ENCODE measurements at regions not wholly inside any gene's neighbourhood (a gene's known extent, or its start where the extent isn't known, plus 50 kb on each side); places are given as distances from the start of the nearest gene placed in this dataset.

DNA sequence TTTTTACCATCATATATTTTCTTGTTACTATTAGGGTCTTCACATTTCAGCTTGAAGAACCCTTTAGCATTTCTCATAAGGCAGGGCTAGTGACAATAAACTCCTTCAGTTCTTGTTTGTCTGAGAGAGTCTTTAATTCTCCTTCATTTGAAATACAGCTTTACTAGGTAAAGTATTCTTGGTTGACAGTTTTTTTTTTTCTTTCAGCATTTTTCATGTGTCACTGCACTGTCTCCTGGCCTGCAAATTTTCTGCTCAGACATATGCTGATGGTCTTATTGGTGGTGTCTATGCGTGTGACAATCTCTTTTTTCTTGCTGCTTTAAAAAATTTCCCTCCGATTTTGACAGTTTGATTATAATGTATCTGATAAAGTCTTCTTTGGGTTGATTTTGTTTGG, 399.9 kb downstream of the SH3GL2 start:
- no peak for DNase-seq

DNA sequence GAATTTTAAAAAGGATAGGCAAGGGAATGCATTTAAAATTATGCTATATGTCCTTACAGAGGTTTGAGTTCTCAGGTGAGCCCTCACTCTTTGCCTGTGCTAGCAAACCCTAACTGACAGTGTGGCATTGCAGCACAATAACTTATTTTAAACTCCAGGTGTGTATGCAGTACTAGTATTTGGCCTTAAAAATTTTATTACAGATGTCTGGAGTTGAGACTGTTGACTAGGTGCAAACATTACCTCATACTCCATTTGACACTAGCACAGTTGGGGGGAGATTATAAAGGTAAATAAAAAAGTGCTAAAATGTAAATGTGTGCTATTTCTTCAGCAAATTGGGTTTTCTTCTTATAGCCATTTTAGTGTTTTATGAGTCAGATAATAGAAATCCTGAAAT, 407.7 kb downstream of the SH3GL2 start:
- no peak for DNase-seq

DNA sequence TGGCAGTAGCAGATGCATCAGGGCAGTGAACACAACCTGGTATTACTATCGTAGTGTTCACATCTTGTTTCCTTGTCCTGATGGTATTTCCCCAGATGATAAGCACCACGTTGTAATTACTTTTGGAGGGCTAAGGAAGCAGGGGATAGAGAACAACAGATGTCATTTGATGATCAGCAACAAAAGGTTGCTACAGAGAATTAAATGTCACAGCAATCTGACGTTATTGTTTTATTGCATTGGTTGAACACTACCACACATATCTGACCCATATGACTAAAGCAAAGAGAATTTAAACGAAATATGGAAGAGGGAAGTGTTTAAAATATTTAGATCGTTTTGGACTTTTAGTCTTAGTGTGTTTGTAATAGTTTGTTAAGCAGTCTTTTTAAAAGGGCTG, 408.3 kb downstream of the SH3GL2 start:
- DNase-seq = no peak

DNA sequence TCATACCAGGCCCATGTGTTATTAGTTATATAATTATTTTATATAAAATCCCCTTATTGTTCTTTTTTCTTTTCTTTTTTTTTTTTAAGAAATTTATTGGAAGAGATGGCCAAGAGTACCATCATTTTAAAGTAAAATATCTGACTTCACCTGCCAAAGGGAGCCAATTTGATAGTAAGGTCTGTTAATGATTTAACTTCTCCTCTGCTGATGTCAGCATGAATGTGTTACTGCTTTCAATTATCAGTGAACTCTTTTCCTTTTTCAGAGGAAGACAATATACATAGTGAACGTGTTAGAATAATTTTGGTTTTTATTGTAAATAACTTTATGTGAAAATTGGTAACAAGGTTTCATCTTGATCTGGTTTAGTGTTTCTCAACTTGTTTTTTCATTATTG, 409.6 kb downstream of the SH3GL2 start:
- no peak for DNase-seq

DNA sequence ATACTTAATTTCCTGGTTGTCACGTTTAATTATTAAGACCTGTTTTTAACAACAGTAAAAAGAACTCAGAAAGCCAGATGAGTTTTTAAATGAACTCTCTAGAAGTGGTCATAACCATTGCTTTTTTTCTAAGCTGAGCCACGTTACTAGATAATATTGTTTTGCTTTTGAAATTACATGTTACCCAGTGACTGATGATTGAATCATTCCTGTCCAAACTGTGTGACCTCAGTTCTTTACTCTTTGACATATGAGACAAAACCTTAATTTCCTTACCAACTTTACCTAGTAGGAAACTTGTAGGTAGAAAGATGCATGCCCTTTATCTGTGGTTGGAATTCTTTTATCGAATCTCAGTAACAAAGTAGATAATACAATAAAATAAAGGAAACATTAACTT, 411.7 kb downstream of the SH3GL2 start:
- no peak for DNase-seq

DNA sequence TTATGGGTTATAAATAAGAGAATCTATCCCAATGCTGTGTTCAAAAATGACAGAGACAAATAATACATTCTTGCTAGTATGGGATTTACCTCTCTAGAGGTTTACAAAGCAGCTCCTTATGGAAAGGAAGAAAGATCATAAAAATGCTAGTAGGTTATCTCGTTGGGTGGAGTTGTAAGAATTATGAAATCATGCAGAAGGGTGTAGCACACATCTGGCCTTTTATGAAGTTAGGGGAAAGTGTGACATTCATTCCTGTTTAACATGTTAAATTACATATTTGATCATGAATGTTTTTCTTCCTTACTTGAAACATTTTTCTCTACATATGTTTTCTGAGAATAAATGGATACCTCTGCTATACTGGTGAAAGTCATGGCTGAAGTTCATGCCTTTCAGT, 414.2 kb downstream of the SH3GL2 start:
- DNase-seq = no peak

DNA sequence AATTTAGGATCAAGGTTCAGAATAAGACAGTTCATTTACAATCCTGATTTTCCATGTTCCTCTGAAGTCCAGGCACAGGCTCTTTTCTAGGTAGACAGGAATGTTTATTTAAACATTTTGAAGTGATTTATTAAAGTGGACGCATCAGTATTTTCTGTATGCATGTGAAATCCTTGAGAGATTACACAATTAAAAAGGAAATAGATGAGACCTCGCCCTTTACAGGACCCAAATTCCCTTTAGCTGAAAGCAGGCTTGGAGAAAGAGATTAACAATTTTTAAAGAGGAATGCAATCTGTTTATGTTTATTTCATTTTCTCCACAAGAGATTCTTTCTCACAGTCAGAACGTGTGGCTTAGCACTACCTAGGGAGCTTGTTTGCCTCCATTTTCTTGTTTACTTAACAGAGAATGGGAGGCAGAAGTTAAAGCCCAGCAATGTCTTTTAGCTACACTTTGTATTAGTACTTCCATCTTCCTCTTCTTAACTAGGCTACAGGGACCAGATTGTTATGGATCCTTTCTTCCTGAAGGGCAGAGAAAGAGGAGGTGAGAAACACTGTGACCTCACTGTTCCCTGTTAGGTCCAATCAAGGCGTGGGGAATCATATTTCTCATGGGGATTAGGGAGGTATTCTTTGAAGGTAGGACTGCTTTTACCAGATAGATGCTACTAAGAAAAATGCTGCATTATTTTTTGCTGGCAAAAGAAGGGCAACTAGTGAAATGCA, 416.0 kb downstream of the SH3GL2 start:
- DNase-seq = no peak

DNA sequence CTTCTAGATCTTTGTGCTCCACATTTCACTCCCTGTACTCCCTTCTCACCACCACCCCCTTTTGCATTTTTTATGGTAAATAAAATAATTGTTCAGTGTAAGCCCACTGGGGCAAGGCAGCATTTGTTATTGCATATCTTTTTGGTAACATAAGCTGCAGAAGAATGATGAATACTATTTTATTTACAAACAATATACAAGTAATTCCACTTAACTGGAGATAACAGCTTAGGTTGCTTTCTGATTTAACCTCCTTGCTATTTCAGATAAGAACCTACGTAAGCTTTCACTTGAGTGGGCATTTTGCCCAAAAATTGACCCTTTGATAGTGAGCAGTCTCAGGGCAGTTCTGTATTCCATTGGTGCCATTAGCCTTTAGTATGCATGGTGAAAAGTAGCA, 417.9 kb downstream of the SH3GL2 start:
- DNase-seq = no peak

DNA sequence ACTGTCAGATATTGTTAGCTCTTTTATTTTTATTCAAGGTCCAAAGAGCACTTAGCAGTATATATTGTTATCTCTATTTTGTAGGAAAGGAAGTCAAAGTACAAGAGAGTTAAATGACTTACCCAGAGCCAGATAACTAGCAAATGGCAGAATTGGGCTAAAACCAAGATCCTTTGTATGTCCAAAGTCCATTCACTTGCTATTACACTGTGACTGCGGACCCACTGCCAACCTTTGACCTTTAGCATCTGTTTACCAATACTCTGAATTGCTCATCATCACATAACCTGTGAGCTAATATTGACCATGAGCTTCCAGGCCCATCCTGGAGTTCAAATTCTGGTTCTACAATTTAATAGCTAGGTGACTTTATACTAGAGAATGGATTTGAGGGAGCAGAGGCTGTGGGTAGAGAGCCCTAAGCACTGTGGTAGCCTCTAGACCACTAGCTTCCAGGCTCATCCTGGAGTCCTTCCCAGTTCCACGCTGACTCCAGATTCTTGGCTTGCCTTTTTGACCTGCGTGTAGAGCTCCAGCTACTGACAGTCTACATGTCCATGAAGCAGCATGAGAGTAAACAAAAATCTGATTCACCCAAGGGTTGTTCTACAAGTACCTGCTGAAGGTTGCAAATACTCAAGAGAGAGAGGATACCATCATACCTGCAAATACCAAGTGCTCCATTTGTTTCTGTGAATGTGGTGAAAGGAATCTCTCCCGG, 424.0 kb downstream of the SH3GL2 start:
- DNase-seq = no peak

DNA sequence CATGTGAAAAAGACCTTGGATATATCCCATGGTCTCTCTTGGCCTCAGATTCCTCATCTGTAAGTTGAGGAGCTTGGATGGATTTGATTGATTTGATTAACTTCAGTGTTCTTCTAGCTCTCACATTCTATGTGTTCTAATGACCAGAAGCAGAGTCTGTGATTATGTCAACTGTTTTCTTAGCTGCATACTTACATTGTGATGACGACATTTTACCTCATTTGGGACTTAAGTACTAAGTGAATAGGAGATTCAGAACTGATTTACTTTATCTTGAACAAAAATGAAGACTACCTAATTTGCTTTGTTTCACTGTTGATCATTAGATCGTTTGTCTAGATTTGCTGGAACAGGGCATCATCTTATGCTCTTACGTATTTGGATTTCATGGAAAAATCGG, 427.7 kb downstream of the SH3GL2 start:
- DNase-seq = no peak

DNA sequence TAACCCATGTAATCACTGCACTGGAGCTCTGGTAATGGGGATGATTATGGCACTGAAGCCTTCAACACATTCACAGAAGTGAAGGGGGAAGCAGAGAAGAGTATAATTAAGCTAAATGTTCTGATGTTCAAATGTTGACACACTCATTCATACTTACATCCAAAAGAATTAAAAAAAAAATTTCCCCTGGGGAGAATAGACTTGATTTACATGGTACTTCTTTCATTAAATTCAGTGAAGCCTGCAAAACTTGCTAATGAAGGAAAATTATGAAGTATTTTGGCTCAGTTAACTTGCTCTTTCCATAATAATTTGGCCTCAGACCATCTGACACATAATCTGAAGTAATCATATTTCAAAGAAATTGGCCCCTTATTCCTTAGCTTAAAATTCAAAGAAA, 428.8 kb downstream of the SH3GL2 start:
- DNase-seq = no peak

DNA sequence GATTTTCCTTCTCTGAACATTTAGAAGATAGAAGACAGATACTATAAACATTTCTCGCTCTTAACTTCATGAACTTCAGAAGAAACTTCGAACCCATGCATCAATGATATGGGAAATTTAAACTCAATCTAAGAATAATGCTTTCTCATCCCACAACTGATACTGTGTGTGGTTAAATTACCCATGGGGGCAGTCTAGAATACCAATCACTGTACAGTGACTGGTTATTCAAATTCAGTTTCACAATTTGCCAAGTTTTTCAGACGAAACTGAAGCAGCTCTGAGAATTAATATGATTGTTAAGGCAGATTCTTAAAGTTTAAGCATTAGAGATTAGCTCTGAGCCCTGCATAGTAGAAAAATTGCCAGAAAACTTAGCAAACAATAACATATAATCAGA, 431.0 kb downstream of the SH3GL2 start:
- DNase-seq = no peak

DNA sequence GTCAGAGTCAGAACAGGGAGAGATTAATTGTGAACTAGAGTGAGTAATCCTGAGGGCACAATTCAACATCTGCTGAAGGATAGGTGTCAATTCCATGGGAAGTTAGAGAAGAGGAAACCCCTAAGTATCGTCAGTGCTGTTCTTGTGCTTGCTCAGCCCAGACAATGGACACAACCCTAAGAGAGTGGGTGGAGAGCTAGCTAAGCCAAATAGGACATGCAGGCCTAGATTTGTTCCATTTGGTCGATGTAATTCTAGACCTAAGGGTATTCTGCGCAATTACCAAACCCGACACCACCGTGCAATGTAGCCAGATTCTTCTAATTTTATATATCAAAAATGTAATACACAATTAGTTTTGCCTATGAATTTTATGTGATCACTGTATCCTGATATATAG, 431.6 kb downstream of the SH3GL2 start:
- no peak for DNase-seq

DNA sequence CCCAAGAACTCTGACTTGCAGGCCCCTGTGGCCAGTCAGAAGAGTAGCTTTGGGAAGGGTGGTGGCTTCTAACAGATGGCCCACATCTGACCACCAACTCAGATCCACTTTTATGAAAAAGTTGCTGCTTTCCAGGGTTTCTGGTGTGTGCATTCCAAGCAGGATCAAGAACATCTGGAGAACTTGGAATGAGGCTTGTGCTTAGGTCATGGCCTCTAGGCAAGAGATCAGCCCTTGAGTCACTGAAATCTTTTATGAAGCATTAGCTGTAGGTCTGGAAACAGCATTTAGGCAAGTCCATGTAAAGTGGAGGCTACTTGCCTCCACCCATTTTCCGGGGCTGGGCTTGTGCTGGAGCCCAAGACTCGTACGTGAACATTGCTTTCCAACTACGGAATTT, 433.3 kb downstream of the SH3GL2 start:
- no peak for DNase-seq

DNA sequence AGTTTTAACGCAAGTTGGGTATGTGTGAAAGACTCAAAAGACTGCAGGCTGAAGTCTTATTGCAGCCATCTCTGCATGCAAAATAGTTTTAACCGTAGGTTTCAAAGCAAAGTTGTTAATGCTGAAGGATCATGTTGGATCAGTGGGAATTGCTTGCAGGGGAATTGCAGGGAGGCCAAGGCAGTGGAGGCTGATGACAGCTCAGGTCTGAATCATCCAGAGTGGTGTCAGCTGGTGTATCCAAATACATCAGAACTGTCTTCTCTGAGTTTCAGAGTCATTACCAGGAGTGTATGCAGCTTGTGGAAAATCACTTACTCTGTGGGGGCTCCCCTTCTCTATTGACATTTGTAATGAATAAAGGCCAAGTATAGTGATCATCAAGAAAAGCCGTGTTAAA, 435.7 kb downstream of the SH3GL2 start:
- no peak for DNase-seq

DNA sequence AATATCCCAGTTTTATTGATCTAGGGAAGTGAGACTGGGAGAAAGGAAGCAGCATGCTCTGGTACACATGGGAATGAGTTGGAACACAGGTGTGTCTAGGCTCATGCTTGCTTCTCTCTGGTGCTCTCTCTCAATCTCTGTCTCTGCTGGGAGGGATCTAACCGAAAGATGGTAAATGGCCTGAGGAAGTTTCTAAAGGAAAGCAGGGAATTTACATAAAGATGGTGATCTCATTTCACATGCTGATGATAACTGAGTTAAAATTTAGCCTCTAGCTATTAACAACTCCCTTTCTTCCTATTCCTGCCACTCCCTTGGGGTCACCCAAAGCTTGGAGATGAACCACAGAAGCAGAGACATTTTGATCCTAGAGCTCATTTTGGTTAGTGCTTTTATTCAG, 436.2 kb downstream of the SH3GL2 start:
- no peak for DNase-seq

DNA sequence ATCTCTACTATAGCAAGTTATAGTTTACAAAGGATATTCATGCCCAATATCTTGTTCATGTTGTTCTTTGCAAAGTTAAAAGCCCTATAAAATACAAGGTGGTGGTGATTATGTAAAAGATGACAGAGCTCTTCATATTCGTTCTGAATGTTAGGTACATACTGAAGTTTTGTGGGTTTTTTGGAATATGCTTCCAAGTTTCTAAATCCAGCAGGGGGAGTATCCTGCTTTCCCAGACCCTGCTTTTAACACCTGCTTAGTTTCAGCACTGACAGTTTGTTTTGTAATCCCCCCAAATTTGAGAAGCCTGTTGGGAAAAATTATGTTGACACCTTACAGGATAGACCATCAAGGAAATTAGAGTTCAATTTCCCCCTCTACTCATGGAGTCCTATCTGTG, 438.3 kb downstream of the SH3GL2 start:
- no peak for DNase-seq

DNA sequence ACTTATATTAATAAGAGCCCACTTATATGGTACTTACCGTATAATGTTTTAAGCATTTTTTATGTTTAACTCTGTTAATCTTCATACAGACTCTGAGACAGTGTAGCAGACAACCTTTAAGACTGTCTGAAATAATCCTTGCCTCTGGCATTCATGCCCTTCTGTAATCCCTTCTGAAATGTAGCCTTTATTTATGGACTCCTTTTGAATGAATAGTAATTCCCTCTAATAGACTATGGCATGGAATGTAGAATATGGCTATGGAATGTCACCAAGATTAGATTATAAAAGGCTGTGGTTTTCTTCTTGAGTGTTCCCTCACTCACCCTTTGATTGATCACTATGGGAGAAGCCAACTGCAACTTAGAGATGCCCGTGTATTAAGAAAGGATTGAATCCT, 439.4 kb downstream of the SH3GL2 start:
- no peak for DNase-seq

DNA sequence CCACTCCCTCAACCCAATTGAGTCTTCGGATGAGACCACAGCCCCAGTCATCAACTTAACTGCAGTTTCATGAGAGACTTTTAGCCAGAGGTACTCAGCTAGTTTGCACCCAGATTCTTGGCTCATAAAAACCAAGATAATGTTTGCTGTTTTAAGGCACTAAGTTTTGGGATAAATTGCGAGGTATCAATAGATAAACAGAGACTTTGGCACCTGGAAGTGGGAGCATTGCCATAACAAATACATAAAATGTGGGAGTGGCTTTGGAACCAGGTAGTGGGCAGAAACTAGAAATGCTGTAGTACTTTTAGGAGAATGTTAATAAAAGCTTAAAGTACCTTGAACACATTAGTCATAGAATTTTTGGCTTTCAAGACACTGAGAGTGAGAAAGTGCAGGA, 439.8 kb downstream of the SH3GL2 start:
- no peak for DNase-seq

DNA sequence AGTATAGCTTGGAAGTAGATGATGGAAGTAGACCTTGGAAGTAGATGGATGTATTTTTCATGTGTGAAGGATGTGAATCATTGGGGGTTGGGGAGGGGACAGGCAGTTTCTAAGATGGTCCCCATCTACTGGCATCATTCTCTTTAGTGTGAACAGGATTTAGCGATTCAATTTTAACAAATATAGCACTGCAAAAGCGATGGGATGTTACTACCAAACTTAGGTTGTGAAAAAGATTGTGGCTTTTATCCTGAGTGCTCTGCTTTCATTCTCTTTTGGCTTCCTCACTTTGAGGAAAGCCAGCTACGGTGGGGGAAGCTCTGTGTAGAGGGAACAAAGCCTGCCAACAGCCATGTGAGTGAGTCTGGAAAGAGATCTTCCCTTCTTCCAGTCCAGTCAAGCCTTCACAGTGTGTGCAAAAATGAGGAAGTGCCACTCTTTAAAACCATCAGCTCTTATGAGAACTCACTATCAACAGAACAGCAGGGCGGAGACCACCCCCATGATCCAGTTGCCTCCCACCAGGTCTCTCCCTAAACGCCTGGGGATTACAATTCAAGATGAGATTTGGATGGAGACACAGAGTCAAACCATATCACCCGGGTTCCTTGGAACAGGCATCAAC, 441.4 kb downstream of the SH3GL2 start:
- no peak for DNase-seq

DNA sequence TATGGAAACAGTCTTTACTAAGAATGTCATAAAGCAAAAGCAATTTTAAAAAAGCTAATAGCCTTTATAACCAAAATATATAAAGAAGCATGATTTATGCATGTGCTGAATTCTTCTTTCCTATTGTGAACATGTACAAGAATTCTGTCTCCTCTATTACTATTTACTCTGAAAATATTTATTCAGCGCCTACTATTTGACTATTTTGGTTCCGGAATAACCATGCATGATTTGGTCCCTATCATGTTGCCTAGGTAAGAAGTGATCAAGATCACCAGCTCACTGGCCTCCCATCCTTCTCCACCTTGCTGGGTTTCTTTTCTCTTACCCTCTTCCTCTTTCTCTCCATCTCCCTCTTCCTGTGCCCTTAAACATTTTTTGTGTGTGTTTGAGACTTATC, 443.8 kb downstream of the SH3GL2 start:
- DNase-seq = no peak

DNA sequence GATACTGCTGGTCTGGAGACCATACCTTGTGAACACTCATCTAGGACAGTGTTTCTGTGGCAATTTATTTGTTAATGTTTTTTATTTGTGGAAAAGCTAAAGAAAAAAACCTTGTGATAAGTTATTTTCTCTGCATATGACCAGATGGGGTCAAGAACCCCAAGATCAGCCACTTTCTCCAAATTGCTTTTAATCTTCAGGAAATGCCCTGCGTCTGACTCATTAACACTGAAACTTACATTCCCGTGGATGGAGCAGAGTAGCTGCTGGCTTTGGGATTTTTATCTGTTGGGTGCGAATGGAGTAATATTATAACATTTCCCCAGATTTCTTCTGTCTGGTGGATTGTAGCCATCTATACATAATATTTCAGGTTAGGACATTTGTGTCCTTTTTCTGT, 444.5 kb downstream of the SH3GL2 start:
- DNase-seq = no peak

DNA sequence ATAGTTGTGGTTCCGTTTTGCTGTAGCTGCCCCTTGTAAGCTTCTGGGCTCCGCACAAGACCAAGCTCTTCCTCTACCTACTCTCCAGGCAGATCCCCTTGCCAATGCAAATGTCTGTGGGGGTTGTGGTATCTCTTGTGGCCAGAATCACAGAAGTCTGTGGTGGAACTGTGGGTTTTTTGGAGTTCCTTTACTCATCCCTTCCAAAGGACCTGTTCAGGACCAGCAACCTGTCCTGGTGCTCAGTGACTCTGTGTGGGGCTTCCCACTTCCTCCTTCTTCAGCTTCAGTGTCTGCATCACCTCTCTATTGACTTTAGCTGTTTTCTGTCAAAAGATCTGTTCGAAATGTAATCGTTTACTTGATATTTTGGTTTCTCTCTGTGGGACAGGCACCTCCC, 441.3 kb upstream of the ADAMTSL1 start:
- DNase-seq = no peak

DNA sequence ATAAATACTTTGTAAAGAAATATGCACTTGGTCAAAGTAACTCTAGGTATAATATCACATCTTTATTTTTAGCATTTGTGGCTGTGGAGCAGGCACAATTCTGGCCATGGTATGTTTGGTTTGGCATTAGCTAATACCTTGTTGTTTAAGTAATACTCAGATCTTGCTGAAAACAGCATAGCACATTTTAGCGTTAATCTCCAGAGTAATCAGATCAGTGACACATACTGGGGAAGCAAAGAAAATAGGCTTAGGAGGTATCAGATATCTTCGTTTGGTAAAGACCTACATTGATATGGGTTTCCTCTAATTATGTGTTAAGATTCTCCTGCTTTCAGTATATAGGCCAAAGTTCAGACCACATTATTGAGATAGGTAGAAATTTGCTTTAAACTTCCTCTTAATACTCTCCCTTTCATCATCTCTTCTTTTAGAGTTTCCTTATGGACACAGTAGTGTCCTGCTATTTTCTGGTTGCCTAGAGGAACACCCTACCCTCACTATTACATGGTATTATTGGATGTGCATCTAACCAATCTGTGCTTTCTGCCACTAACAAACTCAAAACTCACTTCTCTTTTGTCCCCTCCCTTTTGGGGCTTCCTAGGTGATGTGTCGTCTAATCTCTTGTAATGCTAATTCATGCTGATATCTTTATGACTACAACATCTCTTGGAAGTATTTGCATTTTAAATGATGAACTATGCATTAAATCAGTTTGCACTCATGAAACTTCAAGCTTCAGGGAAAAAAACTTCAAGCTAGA, 437.3 kb upstream of the ADAMTSL1 start:
- DNase-seq = no peak
